Tibial nerve (tissue), 4 donors: ENCODE measurements at regions not wholly inside any gene's neighbourhood (a gene's known extent, or its start where the extent isn't known, plus 50 kb on each side); places are given as distances from the start of the nearest gene placed in this dataset.

Experiments
- DNase-seq, 2 donors: peaks; one replicate each; pipeline ENCODE4 v3.0.0-alpha.2; 2019; ENCODE audit warnings: low spot score in 2 of 2
- H3K27ac ChIP-seq, 4 donors: fragments of 200-600 bp; sonication (generic) in 3 of 4; one replicate each; pipeline ENCODE4 v1.5.1; 2017 to 2019; ENCODE audit warnings: mild to moderate bottlenecking in 1 of 4
- H3K27me3 ChIP-seq, 2 donors: fragments of 200-600 bp; sonication (generic) in 1 of 2; one replicate each; pipeline versions ENCODE4 v1.5.1 to v1.6.0; 2017 to 2019
- H3K36me3 ChIP-seq, 3 donors: fragments of 200-600 bp; sonication (generic); one replicate each; pipeline ENCODE4 v1.5.1; 2018 to 2019
- H3K4me1 ChIP-seq, 4 donors: fragments of 200-600 bp; sonication (generic) in 3 of 4; one replicate each; pipeline ENCODE4 v1.5.1; 2017 to 2019
- H3K4me3 ChIP-seq, 4 donors: fragments of 200-600 bp; sonication (generic) in 3 of 4; one replicate each; pipeline ENCODE4 v1.5.1; 2017 to 2019; ENCODE audit warnings: mild to moderate bottlenecking in 1 of 4, moderate library complexity in 1 of 4
- H3K9me3 ChIP-seq, 4 donors: fragments of 200-600 bp; sonication (generic) in 3 of 4; one replicate each; pipeline ENCODE4 v1.5.1; 2017 to 2019
- EP300 ChIP-seq, 2 donors: sonication (generic); formaldehyde crosslinking; IDR thresholded peaks; one replicate each; pipeline ENCODE4 v1.6.1; 2017; ENCODE audit warnings: antibody characterized with exemption in 2 of 2, mild to moderate bottlenecking in 1 of 2
- POLR2A ChIP-seq, 2 donors: fragments of 450-650 bp; IDR thresholded peaks; one replicate each; pipeline ENCODE4 v1.6.1; 2017; ENCODE audit warnings: antibody characterized with exemption in 2 of 2, mild to moderate bottlenecking in 2 of 2, moderate library complexity in 2 of 2
- WGBS, 2 donors: methylation state at CpG; one replicate each; pipeline ENCODE4 v1.1.5; 2018; 5-methylcytosine and 5-hydroxymethylcytosine counted together
- TF ChIP-seq, protein P1 (sequence below), 5 experiments: fragments of 200-600 bp in 3 of 5; fragments of 450-650 bp in 2 of 5; sonication (generic) in 3 of 5; IDR thresholded peaks; one replicate each; pipeline ENCODE4 v1.5.1; 2016 to 2019; ENCODE audit warnings: antibody characterized with exemption in 5 of 5, mild to moderate bottlenecking in 3 of 5, moderate library complexity in 2 of 5

DNA sequence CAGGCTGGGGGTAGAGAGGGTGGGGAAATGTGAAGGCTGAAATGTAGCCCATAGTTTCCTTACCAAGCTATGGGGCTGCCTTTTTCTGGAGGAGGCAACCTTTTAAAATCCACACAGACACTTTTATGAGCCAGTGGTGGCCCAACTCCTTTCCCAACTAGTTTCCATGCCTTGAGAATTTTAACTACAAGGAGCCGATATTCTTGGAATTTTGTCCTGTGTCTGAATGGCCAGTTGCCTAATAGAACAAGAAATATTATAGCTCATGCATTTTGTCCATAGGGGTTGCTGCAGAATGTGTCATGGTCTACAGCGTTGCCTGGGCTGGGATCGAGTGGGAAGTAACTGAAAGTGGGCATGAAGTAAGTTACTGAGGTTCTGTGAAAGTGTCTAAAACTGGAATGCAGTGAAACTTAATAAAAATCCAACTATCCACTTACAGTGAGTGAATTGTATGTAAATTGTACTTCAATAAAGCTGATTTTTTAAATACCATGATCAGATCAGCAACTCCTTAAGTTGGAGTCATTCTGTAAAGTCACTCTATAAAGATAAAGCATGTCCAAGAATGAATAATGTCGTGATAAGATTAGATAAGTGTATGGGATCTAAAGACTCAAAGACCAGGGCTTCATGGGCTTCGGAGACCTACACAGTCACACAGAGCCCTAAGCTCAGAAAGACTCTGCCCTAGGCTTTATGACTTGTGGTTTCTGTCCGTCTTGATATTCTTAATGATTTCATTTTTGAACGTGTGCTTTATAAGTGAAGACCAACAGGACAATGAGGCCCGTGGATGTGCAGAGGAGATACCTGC lies 122.6 kb upstream of the FNDC3A start:
- DNase-seq: no peak
- H3K4me3 ChIP-seq: no peak overlapping the region
- H3K27ac ChIP-seq: no peak overlapping the region
- H3K4me1 ChIP-seq: peaks cover 0 to 7% (median 0%) of the 10 kb centered on the region in 4 donors
- TF ChIP-seq EP300 (IDR thresholded peaks at IDR 0.05) (no peak), POLR2A (IDR thresholded peaks at IDR 0.05) (no peak)
- TF ChIP-seq, protein P1, sequence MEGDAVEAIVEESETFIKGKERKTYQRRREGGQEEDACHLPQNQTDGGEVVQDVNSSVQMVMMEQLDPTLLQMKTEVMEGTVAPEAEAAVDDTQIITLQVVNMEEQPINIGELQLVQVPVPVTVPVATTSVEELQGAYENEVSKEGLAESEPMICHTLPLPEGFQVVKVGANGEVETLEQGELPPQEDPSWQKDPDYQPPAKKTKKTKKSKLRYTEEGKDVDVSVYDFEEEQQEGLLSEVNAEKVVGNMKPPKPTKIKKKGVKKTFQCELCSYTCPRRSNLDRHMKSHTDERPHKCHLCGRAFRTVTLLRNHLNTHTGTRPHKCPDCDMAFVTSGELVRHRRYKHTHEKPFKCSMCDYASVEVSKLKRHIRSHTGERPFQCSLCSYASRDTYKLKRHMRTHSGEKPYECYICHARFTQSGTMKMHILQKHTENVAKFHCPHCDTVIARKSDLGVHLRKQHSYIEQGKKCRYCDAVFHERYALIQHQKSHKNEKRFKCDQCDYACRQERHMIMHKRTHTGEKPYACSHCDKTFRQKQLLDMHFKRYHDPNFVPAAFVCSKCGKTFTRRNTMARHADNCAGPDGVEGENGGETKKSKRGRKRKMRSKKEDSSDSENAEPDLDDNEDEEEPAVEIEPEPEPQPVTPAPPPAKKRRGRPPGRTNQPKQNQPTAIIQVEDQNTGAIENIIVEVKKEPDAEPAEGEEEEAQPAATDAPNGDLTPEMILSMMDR (IDR thresholded peaks at IDR 0.05): no peak
- WGBS, 2 donors: 69 to 76% methylated on average over 8 of the region's 8 CpGs
- no peaks in the 10 kb centered on the region for H3K9me3 ChIP-seq
- no peaks in the 10 kb centered on the region for H3K36me3 ChIP-seq
- no peaks in the 10 kb centered on the region for H3K27me3 ChIP-seq

DNA sequence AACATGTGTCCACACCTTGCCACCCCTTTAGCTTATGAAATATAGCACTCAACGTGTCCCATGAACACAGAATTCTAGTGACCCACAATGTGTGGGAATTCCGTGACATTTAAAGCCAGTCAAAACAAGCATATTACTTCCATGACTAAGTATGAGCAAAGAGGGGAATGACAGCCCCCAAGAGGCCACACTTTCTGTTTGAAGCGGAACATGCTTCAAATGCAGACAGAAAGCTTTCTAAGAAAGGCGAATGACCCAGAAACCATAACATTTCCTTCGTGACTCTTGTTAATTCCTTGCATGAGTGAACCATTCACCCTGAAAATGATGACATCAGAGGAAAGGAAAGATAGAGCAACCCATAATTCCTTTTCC lies 122.0 kb upstream of the FNDC3A start:
- no peak for DNase-seq
- Histone ChIP-seq H3K27me3 (no peaks in the 10 kb centered on the region), H3K36me3 (no peaks in the 10 kb centered on the region), H3K27ac (no peak overlapping the region), H3K9me3 (no peaks in the 10 kb centered on the region), H3K4me1 (peaks cover 0 to 8% (median 0%) of the 10 kb centered on the region in 4 donors), H3K4me3 (no peak overlapping the region)
- TF ChIP-seq EP300 (IDR thresholded peaks at IDR 0.05): no peak
- TF ChIP-seq, protein P1 (IDR thresholded peaks at IDR 0.05): no peak
- TF ChIP-seq POLR2A (IDR thresholded peaks at IDR 0.05): no peak
- 12 to 29% methylated on average over 5 of the region's 5 CpGs for WGBS, 2 donors

DNA sequence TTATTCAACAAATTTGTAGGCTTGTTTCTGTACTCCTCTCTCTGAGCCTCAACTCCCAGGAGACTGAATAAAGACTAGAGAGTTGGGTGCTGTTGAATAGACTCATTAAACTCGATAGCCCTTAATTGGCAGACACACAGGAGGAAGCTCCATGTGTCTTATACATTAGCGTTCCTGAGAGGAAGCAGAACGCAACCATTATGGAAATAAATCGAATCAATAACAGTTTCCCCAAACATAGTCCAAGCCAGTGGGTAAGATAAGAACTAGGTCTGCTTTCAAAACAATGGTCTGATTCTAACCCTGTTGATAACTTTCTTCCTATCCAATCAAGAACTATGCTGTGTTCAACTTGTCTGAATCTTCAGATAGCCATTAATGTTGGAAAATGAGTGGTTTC lies 118.1 kb upstream of the FNDC3A start:
- no peak for DNase-seq
- TF ChIP-seq EP300 (IDR thresholded peaks at IDR 0.05): no peak
- TF ChIP-seq, protein P1 (IDR thresholded peaks at IDR 0.05): no peak
- TF ChIP-seq POLR2A (IDR thresholded peaks at IDR 0.05): no peak

DNA sequence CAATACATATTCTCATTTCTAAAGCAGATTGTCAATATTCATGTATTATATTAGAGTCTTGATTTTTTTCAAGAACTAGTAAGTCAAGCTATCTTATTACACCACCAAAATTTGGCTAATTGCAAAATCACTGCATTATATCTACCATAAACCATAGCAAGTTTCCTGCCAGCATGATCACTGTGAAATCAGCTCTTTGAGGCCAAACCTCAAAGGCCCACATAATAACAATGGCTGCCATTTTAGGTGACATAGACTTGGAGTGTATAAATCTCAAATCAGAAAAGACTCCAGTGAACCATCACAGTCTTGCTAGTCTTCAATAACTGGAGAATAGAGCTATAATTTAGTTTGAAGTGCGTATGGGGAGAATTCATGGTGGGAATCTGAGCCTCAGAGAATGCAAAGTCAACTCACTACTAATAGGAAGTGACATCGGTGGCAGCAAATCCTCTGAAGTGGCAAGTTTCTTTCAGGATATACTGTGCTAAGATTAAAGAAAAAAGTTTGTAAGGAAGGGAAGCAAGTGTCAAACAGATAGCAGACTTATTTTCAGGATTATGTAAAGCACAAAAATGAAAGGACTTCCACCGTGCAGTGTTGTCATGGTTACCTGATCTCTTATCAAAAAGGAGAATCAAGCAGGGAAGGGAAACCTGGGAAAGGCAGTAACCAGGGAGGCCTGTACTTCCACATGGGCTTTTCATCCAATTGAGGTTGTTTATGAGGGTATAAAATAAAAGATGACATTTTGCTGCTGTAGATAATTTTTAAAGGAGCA lies 117.4 kb upstream of the FNDC3A start:
- Histone ChIP-seq H3K36me3 (no peaks in the 10 kb centered on the region), H3K27me3 (no peaks in the 10 kb centered on the region), H3K4me1 (peaks cover 0 to 17% (median 0%) of the 10 kb centered on the region in 4 donors), H3K27ac (no peak overlapping the region), H3K4me3 (no peak overlapping the region), H3K9me3 (no peaks in the 10 kb centered on the region)
- TF ChIP-seq EP300 (IDR thresholded peaks at IDR 0.05): no peak
- no peak for TF ChIP-seq POLR2A (IDR thresholded peaks at IDR 0.05)
- TF ChIP-seq, protein P1 (IDR thresholded peaks at IDR 0.05): no peak
- no peak for DNase-seq
- 65 to 68% methylated on average over 3 of the region's 3 CpGs for WGBS, 2 donors

More for the DNA sequence above, 118.1 kb upstream of the FNDC3A start:
- no peak overlapping the region for H3K4me3 ChIP-seq
- no peak overlapping the region for H3K27ac ChIP-seq
- 57% methylated on average over 4 of the region's 4 CpGs for WGBS, 2 donors
- peaks cover 0 to 17% (median 0%) of the 10 kb centered on the region in 4 donors for H3K4me1 ChIP-seq
- no peaks in the 10 kb centered on the region for H3K36me3 ChIP-seq
- no peaks in the 10 kb centered on the region for H3K9me3 ChIP-seq
- no peaks in the 10 kb centered on the region for H3K27me3 ChIP-seq
